Sigmoid colon (tissue), 4 donors: ENCODE measurements at regions not wholly inside any gene's neighbourhood (a gene's known extent, or its start where the extent isn't known, plus 50 kb on each side); places are given as distances from the start of the nearest gene placed in this dataset.

Experiments used
- CTCF ChIP-seq, 4 experiments: fragments of 450-650 bp in 3 of 4; fragments of 200-600 bp in 1 of 4; IDR thresholded peaks; one replicate each; pipeline ENCODE4 v1.5.1; 2016 to 2019; ENCODE audit warnings: antibody characterized with exemption in 4 of 4, mild to moderate bottlenecking in 3 of 4, moderate library complexity in 2 of 4
- POLR2A ChIP-seq, 2 donors: fragments of 450-650 bp; IDR thresholded peaks; one replicate each; pipeline ENCODE4 v1.6.1; 2016; ENCODE audit warnings: antibody characterized with exemption in 2 of 2, mild to moderate bottlenecking in 2 of 2, moderate library complexity in 2 of 2
- POLR2AphosphoS5 ChIP-seq, 4 donors: sonication (generic); formaldehyde crosslinking; IDR thresholded peaks; one replicate each; pipeline ENCODE4 v1.6.1; 2017; ENCODE audit warnings: antibody characterized with exemption in 4 of 4

- TF ChIP-seq CTCF (IDR thresholded peaks at IDR 0.05) (no peak), POLR2AphosphoS5 (IDR thresholded peaks at IDR 0.05) (no peak), POLR2A (IDR thresholded peaks at IDR 0.05) (no peak)
These were observed 96.6 kb upstream of the G2E3 start for GRCh38 chr14:30462358-30462757.
